ENCODE measurements at regions not wholly inside any gene's neighbourhood (a gene's known extent, or its start where the extent isn't known, plus 50 kb on each side); places are given as distances from the start of the nearest gene placed in this dataset.
"Not testable (repeated sequence)": the region's sequence is repeated elsewhere in the genome, so short reads cannot be mapped to it uniquely, and the experiment has no call there.

DNA sequence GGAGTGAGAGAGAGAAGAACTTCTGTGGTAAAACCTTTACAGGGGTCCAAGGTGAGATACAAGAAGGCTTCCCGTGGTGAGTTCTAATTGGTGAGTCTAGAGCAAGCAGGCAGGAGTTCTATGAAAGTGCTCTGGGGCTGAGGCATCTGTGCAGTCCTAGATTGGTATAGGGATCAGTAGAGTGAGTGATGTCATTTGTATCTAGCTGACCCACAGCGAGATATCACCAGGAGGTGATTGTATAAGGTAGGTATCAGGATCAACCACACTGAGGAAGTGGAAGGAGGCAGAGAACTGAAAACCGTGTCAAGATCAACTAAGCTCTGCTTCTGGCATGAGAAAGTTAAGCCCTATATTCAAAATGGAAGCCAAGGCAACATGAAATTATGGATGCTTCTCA, 1648.9 kb upstream of the TMEFF2 start:
- H3K4me3 ChIP-seq (ENCODE audit: low read depth, low read length) = no peak overlapping the region

DNA sequence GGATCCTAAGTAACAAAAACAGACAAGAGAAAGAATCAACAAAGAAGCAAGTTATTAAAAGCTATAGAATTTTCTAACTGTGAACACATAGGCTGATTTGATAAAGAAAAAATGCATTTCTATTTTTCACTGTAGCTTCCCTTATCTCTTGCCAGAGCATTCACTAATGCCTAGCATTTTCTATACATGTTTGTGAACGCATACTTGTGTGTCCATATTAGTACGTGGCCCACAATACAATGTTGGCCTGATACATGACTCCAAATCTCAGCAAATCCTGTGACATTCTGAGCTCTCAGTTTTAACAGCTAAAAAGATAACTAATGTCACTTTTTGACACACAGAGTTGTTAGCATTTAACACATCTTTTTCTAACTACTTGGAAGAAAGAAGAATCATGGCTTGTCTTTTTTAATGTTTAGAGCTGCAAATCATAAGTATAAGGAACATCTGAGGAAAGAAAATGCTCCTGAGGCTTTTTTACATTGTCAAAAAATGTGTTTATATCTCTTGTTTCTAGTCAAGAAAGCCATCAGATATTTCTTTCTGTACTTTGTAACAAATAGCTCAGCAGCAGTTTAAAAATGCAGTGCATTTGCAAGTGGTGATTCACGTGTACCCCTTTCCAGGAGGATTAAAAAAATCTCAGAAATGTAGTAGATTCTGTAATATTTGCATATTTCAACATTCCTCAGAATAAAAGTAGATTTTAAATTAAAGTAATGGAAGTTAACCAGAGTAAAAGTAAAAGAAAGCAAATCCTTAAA, 1646.8 kb upstream of the TMEFF2 start:
- no peak overlapping the region for H3K4me3 ChIP-seq (ENCODE audit: low read depth, low read length)

DNA sequence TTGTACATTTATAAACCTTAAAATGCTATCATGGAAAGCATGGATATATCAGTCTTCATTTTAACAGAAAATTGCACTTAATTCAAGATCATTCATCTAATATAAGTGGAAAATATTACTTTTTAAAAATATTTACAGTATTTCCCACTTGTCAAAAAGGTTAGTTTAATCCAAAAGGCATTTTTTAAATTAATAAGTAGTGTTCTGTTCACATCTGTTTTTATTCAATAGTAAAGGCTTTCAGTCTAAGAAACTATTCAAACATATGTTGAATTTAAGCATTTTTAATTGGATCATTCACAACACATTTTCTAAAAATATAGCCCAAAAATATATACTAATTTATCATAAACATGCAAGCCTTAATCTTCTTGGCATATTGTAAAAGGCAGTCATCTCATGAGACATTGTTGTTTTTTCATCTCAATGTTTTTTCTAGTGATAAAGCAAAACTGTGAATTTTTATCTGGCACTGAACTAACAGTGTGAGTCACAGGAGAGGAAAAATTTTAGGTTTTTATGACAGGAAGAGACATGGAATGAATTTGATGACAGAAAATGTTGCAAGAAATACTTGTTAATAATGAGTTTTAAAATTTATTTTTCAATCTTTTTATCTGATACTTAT, 1642.5 kb upstream of the TMEFF2 start:
- H3K4me3 ChIP-seq (ENCODE audit: low read depth, low read length) = no peak overlapping the region

GRCh38 chr2:193836424-193837006, 1641.8 kb upstream of the TMEFF2 start:
- H3K4me3 ChIP-seq (ENCODE audit: low read depth, low read length) = not testable (repeated sequence)

DNA sequence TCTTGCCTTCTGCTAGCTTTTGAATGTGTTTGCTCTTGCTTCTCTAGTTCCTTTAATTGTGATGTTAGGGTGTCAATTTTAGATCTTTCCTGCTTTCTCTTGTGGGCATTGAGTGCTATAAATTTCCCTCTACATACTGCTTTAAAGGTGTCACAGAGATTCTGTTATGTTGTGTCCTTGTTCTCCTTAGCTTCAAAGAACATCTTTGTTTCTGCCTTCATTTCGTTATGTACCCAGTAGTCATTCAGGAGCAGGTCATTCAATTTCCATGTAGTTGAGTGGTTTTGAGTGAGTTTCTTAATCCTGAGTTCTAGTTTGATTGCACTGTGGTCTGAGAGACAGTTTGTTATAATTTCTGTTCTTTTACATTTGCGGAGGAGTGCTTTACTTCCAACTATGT, 1639.2 kb upstream of the TMEFF2 start:
- H3K4me3 ChIP-seq (ENCODE audit: low read depth, low read length) = not testable (repeated sequence)

DNA sequence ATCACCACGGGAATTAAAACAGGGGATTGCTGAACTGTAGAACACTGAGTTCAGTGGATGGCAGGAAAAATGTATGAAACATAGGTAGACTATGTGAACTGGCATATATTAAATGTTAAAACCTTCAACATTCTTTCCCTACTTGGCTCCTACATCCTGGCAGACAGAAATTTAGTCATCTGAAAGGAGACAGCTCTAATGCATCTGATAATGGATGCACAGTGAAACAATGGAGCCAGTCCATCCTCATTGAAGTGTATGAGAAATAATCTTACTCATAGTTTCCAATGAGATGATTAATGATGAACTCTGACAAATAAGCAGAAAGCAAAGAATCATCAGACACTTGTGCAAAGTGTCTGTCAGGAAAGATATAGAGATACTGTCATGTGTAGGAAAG, 1629.7 kb upstream of the TMEFF2 start:
- H3K4me3 ChIP-seq (ENCODE audit: low read depth, low read length) = no peak overlapping the region

GRCh38 chr2:193818801-193819499, 1624.2 kb upstream of the TMEFF2 start:
- H3K4me3 ChIP-seq (ENCODE audit: low read depth, low read length) = no peak overlapping the region

- no peak overlapping the region for H3K4me3 ChIP-seq (ENCODE audit: low read depth, low read length)
Observed at GRCh38 chr2:193816008-193816407, 1621.3 kb upstream of the TMEFF2 start.

DNA sequence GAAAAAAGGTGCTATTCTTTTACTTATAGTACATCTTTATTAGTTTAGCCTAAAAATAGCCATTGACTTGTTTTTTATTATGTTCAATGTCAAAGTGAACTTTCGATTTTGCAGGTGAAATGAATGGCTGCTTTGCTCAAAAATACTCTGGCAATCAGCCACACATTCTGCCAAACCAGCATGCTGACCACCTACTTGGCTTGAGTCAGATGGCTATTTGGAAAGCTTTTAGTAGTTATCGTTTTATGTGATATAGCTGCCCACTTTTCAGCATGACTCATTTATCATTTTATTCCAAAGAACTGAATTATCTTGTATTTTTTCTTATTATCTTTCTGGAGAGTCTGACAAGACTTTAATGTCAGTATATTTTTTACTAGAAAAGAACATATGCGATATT, 1615.8 kb upstream of the TMEFF2 start:
- H3K4me3 ChIP-seq (ENCODE audit: low read depth, low read length) = no peak overlapping the region

- no peak overlapping the region for H3K4me3 ChIP-seq (ENCODE audit: low read depth, low read length)
Observed at GRCh38 chr2:193808877-193809276, 1614.1 kb upstream of the TMEFF2 start.

- no peak overlapping the region for H3K4me3 ChIP-seq (ENCODE audit: low read depth, low read length)
Observed at GRCh38 chr2:193806088-193806774, 1611.5 kb upstream of the TMEFF2 start.

DNA sequence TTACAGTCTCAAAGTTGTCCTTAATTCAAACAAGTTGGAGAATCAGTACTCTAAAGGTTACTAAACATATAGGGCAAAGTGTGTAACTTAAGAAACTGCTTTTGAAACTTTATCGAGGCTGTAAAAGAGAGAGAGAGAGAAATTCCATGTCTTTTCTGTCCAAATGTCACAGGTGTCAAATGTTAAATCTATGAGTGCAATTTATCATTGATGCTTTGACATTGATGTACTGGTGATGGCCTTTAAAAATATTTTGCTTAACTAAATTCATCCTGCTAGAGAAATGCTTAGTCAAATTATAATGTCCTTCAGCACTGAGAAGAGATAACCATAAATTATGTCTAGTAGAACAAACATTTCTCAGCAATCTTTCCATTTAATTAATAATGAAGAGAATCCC, 1602.1 kb upstream of the TMEFF2 start:
- H3K4me3 ChIP-seq (ENCODE audit: low read depth, low read length) = no peak overlapping the region

DNA sequence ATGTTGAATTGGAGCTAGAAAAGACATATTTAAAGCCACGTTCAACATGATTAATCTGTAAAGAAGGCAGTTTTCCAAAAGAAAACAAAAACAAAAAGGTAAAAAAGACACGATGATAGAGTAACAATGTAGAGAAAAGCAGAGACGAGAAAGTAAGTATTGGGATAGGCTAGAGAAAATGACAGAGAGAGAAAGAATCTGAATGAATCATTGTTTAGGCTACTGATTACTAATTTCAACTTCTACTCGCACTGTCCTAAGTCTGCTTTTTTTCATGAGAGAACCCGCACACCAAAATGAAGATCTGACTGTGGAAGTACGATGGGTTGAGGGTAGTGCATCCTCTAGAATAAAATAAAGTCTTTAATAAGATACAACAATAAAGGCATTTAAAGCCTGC, 1599.2 kb upstream of the TMEFF2 start:
- no peak overlapping the region for H3K4me3 ChIP-seq (ENCODE audit: low read depth, low read length)

DNA sequence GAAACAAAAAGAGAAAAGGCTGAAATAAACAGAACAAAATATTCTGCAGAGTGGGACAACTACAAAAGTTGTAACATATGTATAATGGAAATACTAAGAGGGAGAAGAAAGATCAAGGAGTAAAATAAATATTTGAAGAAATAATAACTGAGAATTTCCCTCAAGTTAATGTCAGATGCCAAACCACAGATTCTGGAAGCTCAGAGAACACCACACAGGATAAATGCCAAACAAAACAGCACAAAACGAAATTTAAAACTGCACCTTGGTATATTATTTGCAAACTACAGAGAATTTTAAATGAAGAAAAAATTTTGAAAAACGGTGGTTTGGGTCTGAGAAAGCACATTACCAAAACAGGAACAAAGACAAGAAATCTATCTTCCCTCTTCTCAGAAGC, 1588.9 kb upstream of the TMEFF2 start:
- H3K4me3 ChIP-seq (ENCODE audit: low read depth, low read length) = no peak overlapping the region

DNA sequence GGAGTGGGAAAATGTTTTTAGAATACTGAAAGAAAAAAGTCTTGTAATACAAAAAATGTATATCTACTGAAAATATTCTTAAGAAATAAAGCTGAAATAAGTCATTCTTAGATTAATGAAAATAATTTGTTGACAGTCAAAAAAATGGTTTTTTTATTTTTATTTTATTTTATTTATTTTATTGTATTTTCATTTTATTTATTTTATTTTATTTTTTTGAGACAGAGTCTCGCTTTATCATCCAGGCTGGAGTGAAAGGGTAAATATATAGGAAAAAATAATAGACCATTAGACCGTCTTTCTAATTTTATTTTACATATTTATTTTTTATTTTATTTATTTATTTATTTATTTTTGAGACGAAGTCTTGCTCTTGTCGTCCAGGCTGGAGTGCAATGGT, 1583.6 kb upstream of the TMEFF2 start:
- no peak overlapping the region for H3K4me3 ChIP-seq (ENCODE audit: low read depth, low read length)

- no peak overlapping the region for H3K4me3 ChIP-seq (ENCODE audit: low read depth, low read length)
Observed at GRCh38 chr2:193776988-193777387, 1582.3 kb upstream of the TMEFF2 start.

- no peak overlapping the region for H3K4me3 ChIP-seq (ENCODE audit: low read depth, low read length)
Observed at GRCh38 chr2:193774166-193774565, 1579.4 kb upstream of the TMEFF2 start.

DNA sequence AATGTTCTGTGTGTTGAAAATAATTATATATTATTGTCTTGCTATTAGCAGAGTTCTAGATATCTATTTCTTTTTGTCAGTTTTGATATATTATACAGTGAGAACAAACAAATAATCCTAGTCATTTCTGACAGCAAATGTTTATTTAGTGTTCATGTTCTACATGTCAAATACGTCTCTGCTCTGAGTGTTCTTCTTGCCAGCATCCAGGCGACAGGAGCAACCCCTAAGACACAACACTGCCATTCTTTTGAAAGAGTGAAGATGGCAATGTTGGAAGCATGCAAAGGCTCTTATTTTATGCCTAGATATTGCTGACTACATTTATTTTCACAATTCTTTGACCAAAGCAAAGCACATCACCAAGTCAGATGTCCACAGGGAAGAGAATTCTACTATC, 1556.6 kb upstream of the TMEFF2 start:
- no peak overlapping the region for H3K4me3 ChIP-seq (ENCODE audit: low read depth, low read length)

GRCh38 chr2:193749485-193749884, 1554.8 kb upstream of the TMEFF2 start:
- H3K4me3 ChIP-seq (ENCODE audit: low read depth, low read length) = no peak overlapping the region

DNA sequence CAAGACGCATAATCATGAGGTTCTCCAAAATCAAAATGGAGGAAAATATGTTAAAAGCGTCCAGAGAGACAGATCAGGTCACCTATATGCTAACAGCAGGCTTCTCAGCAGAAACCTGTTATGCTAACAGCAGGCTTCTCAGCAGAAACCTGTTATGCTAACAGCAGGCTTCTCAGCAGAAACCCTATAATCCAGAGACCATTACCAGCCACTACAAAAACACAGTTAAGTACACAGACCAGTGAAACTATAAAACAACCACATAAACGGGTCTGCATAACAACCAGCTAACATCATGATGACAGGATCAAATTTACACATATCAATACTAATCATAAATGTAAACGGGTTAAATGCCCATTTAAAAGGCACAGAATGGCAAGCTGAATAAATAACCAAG, 1548.4 kb upstream of the TMEFF2 start:
- H3K4me3 ChIP-seq (ENCODE audit: low read depth, low read length) = no peak overlapping the region

GRCh38 chr2:193738892-193739291, 1544.2 kb upstream of the TMEFF2 start:
- no peak overlapping the region for H3K4me3 ChIP-seq (ENCODE audit: low read depth, low read length)
